GM12878 (cell line): ENCODE measurements at regions not wholly inside any gene's neighbourhood (a gene's known extent, or its start where the extent isn't known, plus 50 kb on each side); places are given as distances from the start of the nearest gene placed in this dataset.

Experiments used
- CTCF ChIP-seq, 3 experiments: IDR thresholded peaks in 2 of 3; conservative IDR thresholded peaks in 1 of 3; 2 replicates each; pipeline ENCODE4 v1.5.1; 2011; ENCODE audit warnings: low read depth in 3 of 3, low read length in 3 of 3, mild to moderate bottlenecking in 3 of 3, control low read depth in 2 of 3, moderate library complexity in 2 of 3, inconsistent platforms in 1 of 3, mixed read lengths in 1 of 3; ENCODE audit not compliant: control insufficient read depth in 2 of 3, insufficient read depth in 1 of 3; ENCODE audit errors: extremely low read depth in 1 of 3
- HDGF ChIP-seq: fragments of 450-650 bp; IDR thresholded peaks from 2 replicates; pipeline ENCODE4 v1.6.1; 2016; ENCODE audit warnings: antibody characterized with exemption
- SP1 ChIP-seq: IDR thresholded peaks from one replicate; pipeline ENCODE4 v1.6.1; 2011; ENCODE audit warnings: low read depth, low read length

DNA sequence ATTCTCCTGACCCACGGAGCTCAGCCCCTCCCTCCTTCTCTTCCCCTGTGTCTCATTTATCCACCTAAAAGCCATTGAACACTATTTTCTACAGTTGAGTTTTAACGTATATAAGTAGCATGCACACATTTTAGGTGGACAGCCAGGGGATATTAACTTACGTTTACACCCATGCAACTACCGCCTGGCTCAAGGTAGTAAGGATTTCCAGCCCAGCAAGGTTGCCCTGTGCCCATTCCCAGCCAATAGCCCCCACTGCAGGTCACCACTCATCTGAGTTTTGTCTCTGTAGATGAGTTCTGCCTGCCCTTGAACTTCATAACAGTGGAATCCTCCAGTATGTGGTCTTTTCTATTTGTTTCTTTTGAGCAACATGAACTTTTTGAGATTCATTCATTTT lies 65.4 kb downstream of the SMIM38 start:
- no peak for TF ChIP-seq HDGF
- no peak for TF ChIP-seq CTCF (IDR thresholded peaks at IDR 0.05 in 2 of 3, conservative IDR thresholded peaks at IDR 0.05 in 1 of 3; ENCODE audit: control insufficient read depth in 2 of 3, extremely low read depth in 1 of 3, insufficient read depth in 1 of 3, low read depth in 3 of 3, low read length in 3 of 3)
- no peak for TF ChIP-seq SP1
